ENCODE measurements at regions not wholly inside any gene's neighbourhood (a gene's known extent, or its start where the extent isn't known, plus 50 kb on each side); places are given as distances from the start of the nearest gene placed in this dataset.

- no peak for TF ChIP-seq CTCF (IDR thresholded peaks at IDR 0.05; ENCODE audit: insufficient read depth, low read length)
- TF ChIP-seq GABPA (IDR thresholded peaks at IDR 0.05; ENCODE audit: low read depth), result no peak
- TF ChIP-seq POLR2AphosphoS5 (IDR thresholded peaks at IDR 0.05; ENCODE audit: low read depth), result no peak
These were observed 62.8 kb downstream of the FAM241B start for GRCh38 chr10:69692891-69693290.
